GM12874 (cell line): ENCODE measurements at regions not wholly inside any gene's neighbourhood (a gene's known extent, or its start where the extent isn't known, plus 50 kb on each side); places are given as distances from the start of the nearest gene placed in this dataset.

Experiments
- TF ChIP-seq, protein P1 (sequence below): IDR thresholded peaks from 2 replicates; pipeline ENCODE4 v1.5.1; 2011; ENCODE audit warnings: low read depth, mild to moderate bottlenecking, control low read depth, low read length, moderate library complexity; ENCODE audit not compliant: insufficient read depth

DNA sequence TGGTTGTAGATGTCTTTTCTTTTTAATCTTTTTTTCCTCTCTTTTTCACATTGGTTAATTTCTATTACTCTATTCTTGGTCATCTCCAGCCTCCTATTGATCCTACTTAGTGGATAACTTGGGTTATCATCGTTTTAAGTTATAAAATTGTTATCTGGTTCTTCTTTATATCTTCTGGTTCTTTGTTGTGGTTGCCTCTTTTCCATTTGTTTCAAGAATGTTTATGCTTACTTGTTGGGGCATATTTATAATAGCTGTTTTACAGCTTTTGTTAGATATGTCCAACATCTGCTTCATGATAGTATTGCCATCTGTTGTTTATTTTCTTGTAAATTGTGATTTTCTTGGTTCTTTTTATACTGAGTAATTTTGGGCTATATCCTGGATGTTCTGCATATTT lies 1429.6 kb downstream of the TBC1D22A start:
- TF ChIP-seq, protein P1, sequence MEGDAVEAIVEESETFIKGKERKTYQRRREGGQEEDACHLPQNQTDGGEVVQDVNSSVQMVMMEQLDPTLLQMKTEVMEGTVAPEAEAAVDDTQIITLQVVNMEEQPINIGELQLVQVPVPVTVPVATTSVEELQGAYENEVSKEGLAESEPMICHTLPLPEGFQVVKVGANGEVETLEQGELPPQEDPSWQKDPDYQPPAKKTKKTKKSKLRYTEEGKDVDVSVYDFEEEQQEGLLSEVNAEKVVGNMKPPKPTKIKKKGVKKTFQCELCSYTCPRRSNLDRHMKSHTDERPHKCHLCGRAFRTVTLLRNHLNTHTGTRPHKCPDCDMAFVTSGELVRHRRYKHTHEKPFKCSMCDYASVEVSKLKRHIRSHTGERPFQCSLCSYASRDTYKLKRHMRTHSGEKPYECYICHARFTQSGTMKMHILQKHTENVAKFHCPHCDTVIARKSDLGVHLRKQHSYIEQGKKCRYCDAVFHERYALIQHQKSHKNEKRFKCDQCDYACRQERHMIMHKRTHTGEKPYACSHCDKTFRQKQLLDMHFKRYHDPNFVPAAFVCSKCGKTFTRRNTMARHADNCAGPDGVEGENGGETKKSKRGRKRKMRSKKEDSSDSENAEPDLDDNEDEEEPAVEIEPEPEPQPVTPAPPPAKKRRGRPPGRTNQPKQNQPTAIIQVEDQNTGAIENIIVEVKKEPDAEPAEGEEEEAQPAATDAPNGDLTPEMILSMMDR = no peak

DNA sequence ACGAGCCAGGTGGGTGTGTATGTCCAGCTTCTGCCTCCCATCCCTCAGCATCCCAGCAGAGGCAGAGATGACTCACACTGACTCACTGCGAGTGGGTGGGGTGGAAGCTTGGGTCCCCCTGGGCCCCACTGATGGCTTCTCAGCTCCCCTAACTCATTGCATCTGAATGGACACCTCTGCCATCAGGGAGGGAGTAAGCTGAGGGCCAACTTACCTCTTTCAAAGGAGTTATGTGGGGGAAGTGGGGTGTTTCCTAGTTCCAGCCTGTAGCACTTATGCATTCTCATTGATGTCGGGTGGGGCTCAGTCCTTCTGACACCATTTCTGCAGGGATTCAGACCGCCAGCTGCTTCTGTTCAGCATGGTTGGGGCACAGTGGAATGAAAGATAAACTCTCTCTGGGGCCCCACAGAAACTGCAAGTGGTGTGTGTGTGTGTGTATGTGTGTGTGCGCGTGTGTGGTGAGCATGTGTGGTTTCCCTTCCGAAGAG lies 1425.8 kb downstream of the TBC1D22A start:
- TF ChIP-seq, protein P1 = no peak

DNA sequence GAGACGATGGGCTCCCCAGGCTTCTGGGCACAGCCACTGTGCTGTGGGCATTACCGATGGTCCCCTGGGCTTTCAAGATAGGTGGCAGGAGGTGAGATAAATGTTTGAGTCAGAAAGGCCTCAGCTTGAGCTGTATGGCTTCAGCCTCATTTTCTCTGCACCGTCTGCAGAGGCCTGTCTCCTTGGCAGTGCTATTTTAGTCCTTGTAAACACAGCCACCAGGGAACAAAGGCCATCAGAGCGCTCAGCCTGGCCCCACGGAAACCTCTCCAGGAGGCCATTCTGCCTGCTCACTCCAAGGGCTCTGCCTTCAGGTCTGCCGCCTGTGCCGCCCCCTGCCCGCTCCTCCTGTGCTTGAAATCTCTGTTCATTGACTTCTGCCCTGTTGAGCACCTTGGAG lies 1424.9 kb downstream of the TBC1D22A start:
- TF ChIP-seq, protein P1 = no peak

DNA sequence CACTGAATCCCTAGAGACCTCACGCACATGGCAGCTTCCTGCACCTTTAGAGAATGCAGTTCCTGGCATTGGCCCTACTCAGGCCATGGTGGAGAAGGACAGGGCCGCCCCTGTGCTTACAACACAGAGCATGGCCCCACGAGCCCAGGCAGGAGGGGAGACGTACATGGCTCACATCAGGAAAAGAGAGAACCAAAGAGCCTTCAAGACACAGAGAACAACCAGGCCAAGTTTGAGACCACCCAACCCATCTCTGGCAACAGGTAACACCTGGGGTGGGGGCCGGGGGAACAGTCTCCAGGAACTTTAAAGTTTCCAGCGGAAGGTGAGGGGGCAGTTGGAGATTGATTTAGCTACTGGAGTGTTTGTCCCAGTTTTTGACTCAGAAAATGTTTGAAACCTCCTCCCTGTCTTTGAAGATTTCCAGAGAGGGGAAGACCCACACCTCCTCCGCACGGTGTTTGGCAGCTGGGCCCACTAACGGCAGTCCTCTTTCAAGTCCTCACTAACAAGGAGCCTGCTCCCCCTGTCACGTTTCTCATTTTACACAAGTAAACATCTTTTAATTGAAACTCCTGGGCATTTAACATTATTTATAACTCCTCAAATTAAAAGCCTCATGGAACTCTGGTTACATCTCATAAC lies 1423.8 kb downstream of the TBC1D22A start:
- TF ChIP-seq, protein P1 = no peak

DNA sequence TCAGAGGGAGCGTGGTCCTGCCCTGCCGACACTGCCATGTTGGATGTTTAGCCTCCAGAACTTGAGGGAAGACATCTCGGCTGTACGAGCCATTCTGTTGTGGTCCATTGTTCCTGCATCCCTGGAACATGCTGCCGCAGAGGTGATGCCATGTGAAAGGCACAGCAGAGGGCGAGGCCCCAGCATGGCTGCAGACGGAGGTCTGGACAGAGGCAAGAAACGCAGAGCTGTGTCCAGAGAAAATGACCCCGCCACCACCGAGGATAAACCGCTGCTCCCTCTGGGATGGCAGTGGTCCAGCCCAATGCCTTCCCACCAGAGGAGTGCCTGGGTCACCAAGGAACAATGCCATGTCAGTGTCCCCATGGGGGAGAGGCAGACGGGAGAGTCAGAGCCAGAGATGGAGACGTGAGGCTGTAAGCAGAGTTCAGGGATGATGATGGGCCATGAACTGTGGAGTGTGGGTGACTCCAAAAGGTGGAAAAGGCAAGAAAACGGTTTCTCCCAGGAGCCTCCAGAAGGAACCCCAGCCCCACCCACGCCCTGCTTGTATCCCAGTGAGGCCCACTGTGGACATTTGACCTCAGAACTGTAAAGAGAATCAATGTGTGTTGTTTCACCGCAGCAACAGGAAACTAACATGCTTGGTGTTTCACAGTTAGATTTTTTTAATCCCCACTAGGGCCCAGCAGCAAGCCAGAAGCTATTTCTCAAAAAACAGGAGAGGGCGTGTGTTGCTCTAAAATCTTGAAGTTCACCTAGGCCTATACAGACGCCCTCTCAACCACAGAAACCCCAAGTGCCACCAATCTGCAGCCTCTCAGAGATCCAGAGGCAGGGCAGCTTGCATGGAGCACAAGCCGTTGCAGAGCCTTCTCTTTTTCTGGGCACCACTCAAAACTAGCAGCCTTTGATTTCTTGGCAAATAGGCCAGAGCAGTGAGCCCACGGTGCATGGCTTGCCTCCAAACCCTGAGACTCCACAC lies 1422.9 kb downstream of the TBC1D22A start:
- TF ChIP-seq, protein P1 = no peak

DNA sequence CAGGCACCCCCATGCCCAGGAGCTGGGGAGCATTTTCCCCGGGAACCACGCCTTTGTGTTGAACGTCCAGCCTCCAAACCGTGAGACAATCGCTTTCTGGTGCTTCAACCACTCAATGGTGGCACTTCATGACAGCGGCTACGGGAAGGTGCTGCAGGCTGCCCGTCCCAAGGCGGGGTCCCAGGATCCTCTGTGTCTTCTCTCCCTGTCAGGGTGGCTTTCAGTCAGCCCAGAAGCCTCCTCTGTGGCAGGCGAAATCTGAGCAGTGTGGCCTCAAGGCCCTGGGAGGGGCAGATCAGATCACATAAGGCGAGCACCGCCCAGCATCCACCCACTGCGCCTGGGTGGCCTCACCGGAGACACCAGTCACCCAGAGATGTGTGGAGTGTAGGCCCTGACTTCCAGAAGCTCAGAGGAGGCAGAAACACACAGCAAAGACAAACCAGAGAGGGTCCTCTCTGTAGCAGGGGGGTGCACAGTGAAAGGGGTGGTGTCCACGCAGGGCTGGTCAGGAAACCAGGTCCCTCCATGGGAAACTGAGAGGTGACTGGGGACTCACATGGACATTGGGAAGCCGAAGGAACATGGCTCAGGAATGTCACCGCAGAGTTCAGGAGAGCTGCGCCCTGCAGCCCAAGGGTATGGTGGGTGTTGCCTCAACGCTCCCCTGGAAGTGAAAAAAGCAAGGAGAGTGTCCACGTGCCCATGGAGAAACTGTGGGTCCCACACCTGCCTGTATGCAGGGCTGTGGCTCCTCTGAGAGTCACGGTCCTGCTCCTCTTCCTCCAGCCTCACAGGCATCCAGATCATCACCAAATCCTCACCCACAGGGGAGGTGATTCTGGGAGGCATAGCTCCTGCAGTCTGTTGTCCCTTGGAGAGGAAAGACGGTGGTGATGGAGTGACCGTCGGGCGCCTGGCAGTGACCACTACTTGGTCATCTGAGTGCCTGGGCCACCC lies 1420.7 kb downstream of the TBC1D22A start:
- TF ChIP-seq, protein P1 = no peak
